HG03139 (cell line): ENCODE measurements at regions not wholly inside any gene's neighbourhood (a gene's known extent, or its start where the extent isn't known, plus 50 kb on each side); places are given as distances from the start of the nearest gene placed in this dataset.

Experiments used
- ATAC-seq: cut with Tn5 transposase; IDR thresholded peaks from one replicate; pipeline ENCODE4 v1.9.1; 2021; ENCODE audit not compliant: unreplicated experiment

DNA sequence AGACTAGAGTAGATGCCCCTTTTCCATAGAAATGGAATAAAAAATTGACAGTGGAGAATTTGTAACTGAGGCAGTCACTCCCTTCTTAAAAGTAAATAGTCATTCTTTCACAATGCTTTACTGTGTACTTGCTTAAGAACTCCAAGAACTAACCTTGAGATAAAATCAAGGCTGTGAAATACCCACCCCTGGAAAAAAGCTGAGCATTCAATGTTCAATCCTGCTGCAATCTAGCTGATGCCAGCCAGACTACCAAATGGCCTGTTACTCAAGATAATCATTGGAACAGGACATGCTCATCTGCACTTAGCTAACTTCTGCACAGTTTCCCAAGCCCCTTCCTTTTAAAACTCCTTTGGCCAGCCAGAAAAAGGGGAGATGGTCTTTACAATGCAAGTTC is 367.4 kb upstream of the GULP1 start:
- ATAC-seq: no peak

DNA sequence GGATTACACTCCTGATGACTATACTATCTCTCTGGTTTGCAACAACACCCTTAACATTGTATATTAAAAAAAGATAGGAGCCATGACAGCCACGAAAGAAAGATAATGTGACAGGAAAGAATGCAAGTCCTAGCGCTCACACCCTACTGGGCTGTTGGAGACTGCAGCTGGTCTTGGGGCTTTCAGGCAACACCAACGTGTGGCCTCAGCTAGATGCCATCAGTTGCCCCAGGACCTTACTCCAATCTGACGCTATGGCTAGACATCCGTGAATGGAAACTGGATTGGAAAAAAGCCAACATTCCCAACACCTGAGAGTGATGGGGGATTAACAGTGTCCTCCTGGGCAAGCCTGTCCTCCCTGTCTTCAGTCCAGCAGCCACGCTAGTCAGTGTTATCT is 357.4 kb upstream of the GULP1 start:
- ATAC-seq: no peak

DNA sequence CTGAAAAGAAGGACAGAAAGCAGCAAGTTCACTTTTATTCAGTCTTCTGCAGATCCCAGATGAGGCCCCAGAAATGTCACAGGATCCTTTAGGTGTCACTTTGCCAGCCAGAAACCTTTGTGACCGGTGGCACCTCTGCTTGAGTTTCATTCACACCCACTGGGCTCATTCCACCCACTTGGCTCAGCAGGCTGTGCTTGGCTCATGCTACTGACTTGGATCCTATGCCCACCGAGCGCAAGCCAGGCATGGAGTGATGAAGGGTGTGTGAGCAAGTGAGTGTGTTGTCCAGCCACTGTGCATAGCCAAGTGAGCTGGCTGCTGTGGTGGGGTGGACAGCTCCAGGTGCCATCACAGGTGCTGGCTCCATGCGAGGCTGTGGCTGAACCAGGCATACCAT is 357.0 kb upstream of the GULP1 start:
- no peak for ATAC-seq

GRCh38 chr2:187935126-187935525 is 356.5 kb upstream of the GULP1 start:
- no peak for ATAC-seq

- no peak for ATAC-seq
Measured at GRCh38 chr2:187936228-187936627, 355.4 kb upstream of the GULP1 start.

DNA sequence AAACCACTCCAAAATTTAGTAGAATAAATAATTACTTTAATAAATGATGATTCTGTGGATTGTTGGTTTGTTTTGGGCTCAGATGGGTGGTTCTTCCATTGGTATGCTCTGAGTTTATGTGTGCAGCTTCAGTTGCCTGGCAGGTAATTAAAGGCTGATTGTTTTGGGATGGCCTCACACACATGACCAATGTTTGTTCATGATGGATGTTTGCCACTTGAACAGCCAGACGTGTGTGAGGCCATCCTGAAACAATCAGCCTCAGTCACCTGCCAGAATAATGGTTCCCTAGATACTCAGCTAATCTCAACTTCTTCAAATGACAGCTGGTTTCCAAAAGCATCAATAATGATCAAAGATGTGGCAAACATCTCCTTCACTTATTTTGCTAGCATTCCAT is 352.5 kb upstream of the GULP1 start:
- no peak for ATAC-seq

- no peak for ATAC-seq
Measured at GRCh38 chr2:187942876-187943275, 348.8 kb upstream of the GULP1 start.

GRCh38 chr2:187943772-187944369 is 347.8 kb upstream of the GULP1 start:
- ATAC-seq: no peak

DNA sequence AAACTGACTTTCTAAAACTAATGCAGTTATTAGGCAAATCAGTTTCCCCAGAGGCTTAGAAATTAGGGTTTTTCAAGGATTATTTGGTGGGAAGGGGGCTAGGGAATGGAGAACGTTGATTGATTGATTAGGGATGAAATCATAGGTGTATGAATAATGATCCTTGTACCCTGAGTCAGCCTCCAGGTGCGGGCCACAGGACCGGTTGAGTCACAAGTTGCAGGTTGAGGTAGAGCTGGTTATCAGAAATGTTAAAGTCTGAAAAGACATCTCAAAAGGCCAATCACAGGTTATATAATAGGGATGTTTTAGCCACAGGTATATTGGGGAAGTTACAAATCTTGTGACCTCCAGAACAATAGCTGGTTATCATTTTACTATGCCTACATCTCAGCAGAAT is 341.8 kb upstream of the GULP1 start:
- no peak for ATAC-seq

DNA sequence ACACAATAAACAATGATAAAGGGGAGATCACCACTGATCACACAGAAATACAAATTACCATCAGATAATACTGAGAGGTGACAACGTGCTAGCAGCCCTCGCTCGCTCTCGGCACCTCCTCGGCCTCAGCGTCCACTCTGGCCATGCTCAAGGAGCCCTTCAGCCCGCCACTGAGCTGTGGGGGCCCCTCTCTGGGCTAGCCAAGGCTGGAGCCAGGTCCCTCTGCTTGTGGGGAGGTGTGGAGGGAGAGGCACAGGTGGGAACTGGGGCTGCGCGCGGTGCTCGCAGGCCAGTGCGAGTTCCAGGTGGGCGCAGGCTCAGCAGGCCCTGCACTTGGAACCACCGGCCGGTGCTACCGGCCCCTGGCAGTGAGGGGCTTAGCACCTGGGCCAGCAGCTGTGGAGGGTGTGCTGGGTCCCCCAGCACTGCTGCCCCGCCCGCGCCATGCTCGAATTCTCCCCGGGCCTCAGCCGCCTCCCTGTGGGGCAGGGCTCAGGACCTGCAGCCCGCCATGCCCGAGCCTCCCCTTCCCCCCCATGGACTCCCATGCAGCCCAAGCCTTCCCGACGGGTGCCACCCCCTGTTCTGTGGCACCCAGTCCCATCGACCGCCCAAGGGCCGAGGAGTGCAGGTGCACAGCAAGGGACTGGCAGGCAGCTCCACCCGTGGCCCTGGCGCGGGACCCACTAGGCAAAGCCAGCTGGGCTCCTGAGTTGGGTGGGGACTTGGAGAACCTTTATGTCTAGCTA is 340.0 kb upstream of the GULP1 start:
- no peak for ATAC-seq

DNA sequence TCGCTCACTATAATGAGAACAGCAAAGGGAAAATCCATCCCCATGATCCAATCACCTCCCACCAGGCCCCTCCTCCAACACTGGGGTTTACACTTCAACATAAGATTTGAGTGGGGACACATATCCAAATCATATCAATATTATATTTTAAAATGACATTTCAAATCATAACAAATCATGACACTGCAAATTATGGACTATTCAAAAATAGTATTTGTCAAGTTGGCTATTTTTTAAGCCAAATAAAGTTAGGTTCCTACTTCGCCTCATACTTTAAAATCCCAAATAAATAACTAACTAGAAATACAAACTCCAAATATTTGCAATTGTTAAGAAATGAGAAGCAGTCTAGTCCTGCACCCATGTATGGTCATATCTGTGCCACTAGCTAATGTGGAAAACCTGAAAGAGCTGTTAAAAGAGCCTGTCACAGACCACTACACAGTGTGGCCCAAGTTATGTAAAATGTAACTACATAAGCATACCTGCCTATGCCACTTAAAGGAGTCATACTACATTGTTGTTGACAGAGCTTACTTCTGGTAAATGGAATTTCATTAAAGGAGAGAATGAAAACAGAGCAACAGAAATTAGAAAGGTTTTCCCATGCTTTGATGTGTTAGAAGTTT is 334.7 kb upstream of the GULP1 start:
- no peak for ATAC-seq

DNA sequence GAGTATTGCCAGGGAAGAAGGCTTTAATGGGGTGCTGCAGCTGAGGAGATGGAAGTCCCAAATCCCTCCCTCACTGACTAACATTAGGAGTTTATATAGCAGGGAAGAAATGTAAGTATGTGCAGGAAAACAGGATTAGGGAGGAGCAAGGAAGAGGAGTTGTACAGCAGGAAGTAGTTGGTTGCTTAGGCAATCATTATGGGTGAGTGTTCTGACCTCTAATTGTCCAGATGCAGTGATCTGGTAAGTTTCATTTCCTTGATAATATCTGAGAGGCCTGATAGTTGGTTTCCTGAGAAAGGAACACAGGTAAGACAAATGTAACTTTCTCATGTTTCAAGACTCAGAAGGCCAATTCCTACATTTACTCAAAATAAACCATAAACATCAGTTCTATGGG is 331.9 kb upstream of the GULP1 start:
- ATAC-seq: no peak

DNA sequence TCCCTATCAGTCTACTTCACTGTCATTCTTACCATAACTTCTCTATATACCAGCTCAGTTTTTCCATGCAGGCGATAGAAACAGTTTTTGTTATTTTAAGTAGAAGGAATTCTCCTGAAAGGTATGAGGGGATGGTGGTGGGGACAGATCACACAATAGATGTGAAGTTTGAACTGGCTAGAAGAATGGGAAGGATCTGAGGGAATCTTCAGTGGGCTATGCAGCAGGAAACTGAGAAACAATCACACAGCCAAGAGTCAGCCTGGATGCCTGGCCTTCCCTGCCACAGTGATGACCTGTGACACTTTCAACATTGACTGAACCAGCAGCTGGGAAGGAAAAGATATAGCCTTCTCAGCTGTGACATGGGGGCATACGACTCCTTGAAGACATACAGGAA is 329.1 kb upstream of the GULP1 start:
- no peak for ATAC-seq

DNA sequence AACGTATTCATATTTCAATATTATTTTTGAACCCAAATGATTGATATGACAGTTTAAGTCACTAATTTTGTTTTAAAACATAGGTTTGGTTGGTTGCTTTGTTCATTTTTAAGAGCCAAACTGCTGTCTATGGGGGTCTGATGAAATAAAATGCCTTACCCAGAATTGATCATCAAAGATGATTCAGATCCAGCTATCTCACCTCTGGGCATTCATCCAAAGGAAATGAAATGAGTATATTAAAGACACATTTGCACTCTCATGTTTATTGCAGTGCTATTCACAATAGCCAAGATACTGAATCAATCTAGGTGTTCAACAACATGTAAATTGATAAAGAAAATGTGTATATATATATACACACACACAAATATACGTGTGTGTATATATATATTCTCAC is 326.9 kb upstream of the GULP1 start:
- ATAC-seq: no peak

GRCh38 chr2:187966924-187967323 is 324.8 kb upstream of the GULP1 start:
- no peak for ATAC-seq

DNA sequence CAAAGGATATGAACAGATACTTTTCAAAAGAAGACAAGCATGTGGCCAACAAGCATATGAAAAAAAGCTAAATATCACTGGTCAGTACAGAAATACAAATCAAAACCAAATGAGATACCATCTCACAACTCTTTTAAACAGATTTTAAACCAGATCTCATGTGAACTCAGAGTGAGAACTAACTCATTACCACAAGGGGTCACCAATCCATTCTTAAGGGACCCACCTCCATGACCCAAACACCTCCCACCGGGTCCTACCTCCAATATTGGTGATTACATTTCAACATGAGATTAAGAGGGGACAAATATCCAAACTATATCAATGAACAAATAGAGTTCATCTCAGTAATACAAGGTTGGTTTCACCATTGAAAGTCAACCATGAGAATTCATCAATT is 319.8 kb upstream of the GULP1 start:
- ATAC-seq: no peak

- ATAC-seq: no peak
Measured at GRCh38 chr2:187976259-187976985, 315.3 kb upstream of the GULP1 start.

DNA sequence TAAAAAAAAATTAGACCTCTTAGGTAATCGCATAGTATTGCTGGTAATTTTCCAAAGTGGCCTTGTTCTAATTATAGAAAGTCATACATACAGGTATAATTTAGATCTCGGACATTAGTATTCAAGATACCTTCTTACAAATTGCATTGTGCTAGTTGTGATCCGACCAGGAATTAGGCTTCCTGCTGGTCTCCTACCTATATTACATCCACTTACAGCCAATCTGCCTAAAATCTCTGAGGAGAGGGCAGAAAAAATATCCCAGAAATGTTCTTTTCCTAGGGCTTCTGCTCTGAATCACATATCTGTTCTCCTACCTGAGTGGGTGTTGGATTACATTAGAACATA is 314.7 kb upstream of the GULP1 start:
- ATAC-seq: no peak

DNA sequence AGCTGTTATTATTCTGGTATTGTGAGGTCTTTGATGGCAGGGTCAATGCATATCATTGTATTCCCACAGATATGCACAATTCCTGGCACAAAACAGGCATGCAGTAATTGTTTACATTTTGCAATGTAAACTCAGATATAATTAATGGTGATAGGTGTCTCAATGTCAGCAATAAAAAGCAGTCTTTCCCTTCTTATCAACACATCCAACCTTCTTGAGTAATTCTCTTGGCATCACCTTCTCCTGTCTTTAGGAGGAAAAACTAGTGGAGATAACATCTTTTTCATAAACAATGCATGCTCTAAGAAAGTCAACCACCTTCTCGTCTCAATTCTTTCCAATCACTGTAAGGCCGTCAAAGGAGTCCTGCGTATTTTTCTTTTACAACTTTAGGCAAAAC is 313.3 kb upstream of the GULP1 start:
- ATAC-seq: no peak

- ATAC-seq: peak; percentile 80
Measured at GRCh38 chr2:187982668-187983067, 309.0 kb upstream of the GULP1 start.

- ATAC-seq: no peak
Measured at GRCh38 chr2:187985195-187985594, 306.5 kb upstream of the GULP1 start.

DNA sequence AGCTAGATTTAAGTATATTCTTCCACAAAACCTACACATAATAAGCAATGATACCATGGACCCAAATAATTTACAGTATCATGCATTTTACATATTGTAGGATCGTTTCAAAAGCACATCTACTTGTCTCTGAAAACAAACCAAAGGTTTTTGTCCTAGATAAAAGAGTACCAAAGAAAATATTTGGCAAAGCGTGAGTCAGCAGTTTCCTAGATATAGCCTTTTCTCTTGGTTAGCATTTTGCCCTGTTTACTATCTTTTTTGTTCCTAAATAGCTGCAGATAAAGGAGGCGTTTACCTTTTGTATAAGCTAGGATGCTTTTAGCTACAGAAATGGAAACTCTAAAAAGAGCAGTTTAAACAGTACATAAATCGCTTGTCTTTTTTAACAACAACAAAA is 305.8 kb upstream of the GULP1 start:
- no peak for ATAC-seq
